ENCODE measurements at regions not wholly inside any gene's neighbourhood (a gene's known extent, or its start where the extent isn't known, plus 50 kb on each side); places are given as distances from the start of the nearest gene placed in this dataset.

GRCh38 chr13:106008540-106008939 lies 526.9 kb downstream of the EFNB2 start:
- no peaks in the 10 kb centered on the region for H3K4me1 ChIP-seq (ENCODE audit: insufficient read depth)
- DNase-seq (ENCODE audit: low spot score): no peak
- no peaks in the 10 kb centered on the region for H3K9me2 ChIP-seq (replicated peaks; ENCODE audit: insufficient read depth)
- H3K36me3 ChIP-seq (replicated peaks; ENCODE audit: insufficient read depth, low read depth): no peaks in the 10 kb centered on the region
- H3K9me3 ChIP-seq (ENCODE audit: low read depth): no peaks in the 10 kb centered on the region
- no peak overlapping the region for H3K27ac ChIP-seq
- H3K79me2 ChIP-seq: no peaks in the 10 kb centered on the region
- TF ChIP-seq EZH2phosphoT487 (IDR thresholded peaks at IDR 0.05; ENCODE audit: low read depth, severe bottlenecking, unreplicated experiment): no peak
- TF ChIP-seq CTCF (IDR thresholded peaks at IDR 0.05; ENCODE audit: poor library complexity): no peak
- TF ChIP-seq EZH2 (IDR thresholded peaks at IDR 0.05; ENCODE audit: borderline replicate concordance): no peak
- H2AFZ ChIP-seq: no peak overlapping the region
- H4K20me1 ChIP-seq (ENCODE audit: insufficient read depth, poor library complexity, severe bottlenecking): no peaks in the 10 kb centered on the region
- H3K4me3 ChIP-seq: no peak overlapping the region
- H3K4me2 ChIP-seq: no peak overlapping the region
- no peaks in the 10 kb centered on the region for H3K27me3 ChIP-seq

- TF ChIP-seq EZH2phosphoT487 (IDR thresholded peaks at IDR 0.05; ENCODE audit: low read depth, severe bottlenecking, unreplicated experiment): no peak
- TF ChIP-seq EZH2 (IDR thresholded peaks at IDR 0.05; ENCODE audit: borderline replicate concordance): no peak
- TF ChIP-seq CTCF (IDR thresholded peaks at IDR 0.05; ENCODE audit: poor library complexity): no peak
Observed at GRCh38 chr13:106007156-106007555, 528.3 kb downstream of the EFNB2 start.

GRCh38 chr13:106003651-106004050 lies 531.8 kb downstream of the EFNB2 start:
- Histone ChIP-seq H3K9me2 (replicated peaks; ENCODE audit: insufficient read depth) (no peaks in the 10 kb centered on the region), H3K4me3 (no peak overlapping the region), H3K27ac (no peak overlapping the region), H3K9me3 (ENCODE audit: low read depth) (no peaks in the 10 kb centered on the region), H3K27me3 (no peaks in the 10 kb centered on the region), H3K79me2 (no peaks in the 10 kb centered on the region), H4K20me1 (ENCODE audit: insufficient read depth, poor library complexity, severe bottlenecking) (no peaks in the 10 kb centered on the region), H3K4me1 (ENCODE audit: insufficient read depth) (no peaks in the 10 kb centered on the region), H3K36me3 (replicated peaks; ENCODE audit: insufficient read depth, low read depth) (no peaks in the 10 kb centered on the region), H2AFZ (no peak overlapping the region), H3K4me2 (no peak overlapping the region)
- 68% methylated on average over 1 of the region's 1 CpG for WGBS (ENCODE audit: low lambda C conversion rate, missing lambda C conversion rate)
- DNase-seq (ENCODE audit: low spot score): no peak
- TF ChIP-seq EZH2phosphoT487 (IDR thresholded peaks at IDR 0.05; ENCODE audit: low read depth, severe bottlenecking, unreplicated experiment): no peak
- TF ChIP-seq CTCF (IDR thresholded peaks at IDR 0.05; ENCODE audit: poor library complexity): no peak
- TF ChIP-seq EZH2 (IDR thresholded peaks at IDR 0.05; ENCODE audit: borderline replicate concordance): no peak

More at GRCh38 chr13:106007156-106007555, 528.3 kb downstream of the EFNB2 start:
- H2AFZ ChIP-seq: no peak overlapping the region
- no peaks in the 10 kb centered on the region for H3K36me3 ChIP-seq (replicated peaks; ENCODE audit: insufficient read depth, low read depth)
- H3K27ac ChIP-seq: no peak overlapping the region
- no peaks in the 10 kb centered on the region for H3K79me2 ChIP-seq
- H3K9me2 ChIP-seq (replicated peaks; ENCODE audit: insufficient read depth): no peaks in the 10 kb centered on the region
- no peak overlapping the region for H3K4me3 ChIP-seq
- DNase-seq (ENCODE audit: low spot score): no peak
- no peaks in the 10 kb centered on the region for H3K27me3 ChIP-seq
- no peaks in the 10 kb centered on the region for H4K20me1 ChIP-seq (ENCODE audit: insufficient read depth, poor library complexity, severe bottlenecking)
- H3K4me2 ChIP-seq: no peak overlapping the region
- H3K9me3 ChIP-seq (ENCODE audit: low read depth): no peaks in the 10 kb centered on the region
- WGBS (ENCODE audit: low lambda C conversion rate, missing lambda C conversion rate): 30% methylated on average over 2 of the region's 2 CpGs
- H3K4me1 ChIP-seq (ENCODE audit: insufficient read depth): no peaks in the 10 kb centered on the region

GRCh38 chr13:106001443-106001842 lies 534.0 kb downstream of the EFNB2 start:
- TF ChIP-seq EZH2phosphoT487 (IDR thresholded peaks at IDR 0.05; ENCODE audit: low read depth, severe bottlenecking, unreplicated experiment): no peak
- TF ChIP-seq CTCF (IDR thresholded peaks at IDR 0.05; ENCODE audit: poor library complexity): no peak
- TF ChIP-seq EZH2 (IDR thresholded peaks at IDR 0.05; ENCODE audit: borderline replicate concordance): no peak
- no peak overlapping the region for H3K27ac ChIP-seq
- WGBS (ENCODE audit: low lambda C conversion rate, missing lambda C conversion rate): 94% methylated on average over 2 of the region's 2 CpGs
- H3K9me3 ChIP-seq (ENCODE audit: low read depth): no peaks in the 10 kb centered on the region
- no peak overlapping the region for H2AFZ ChIP-seq
- DNase-seq (ENCODE audit: low spot score): no peak
- H3K79me2 ChIP-seq: no peaks in the 10 kb centered on the region
- H3K4me1 ChIP-seq (ENCODE audit: insufficient read depth): no peaks in the 10 kb centered on the region
- no peaks in the 10 kb centered on the region for H3K9me2 ChIP-seq (replicated peaks; ENCODE audit: insufficient read depth)
- H3K4me2 ChIP-seq: no peak overlapping the region
- no peak overlapping the region for H3K4me3 ChIP-seq
- H4K20me1 ChIP-seq (ENCODE audit: insufficient read depth, poor library complexity, severe bottlenecking): no peaks in the 10 kb centered on the region
- H3K27me3 ChIP-seq: no peaks in the 10 kb centered on the region
- H3K36me3 ChIP-seq (replicated peaks; ENCODE audit: insufficient read depth, low read depth): no peaks in the 10 kb centered on the region

Data from hepatocyte (in vitro differentiated cells).